DMS53 treated with DMSO at 0.1 percent for 48 hours (cell line): ENCODE measurements at regions not wholly inside any gene's neighbourhood (a gene's known extent, or its start where the extent isn't known, plus 50 kb on each side); places are given as distances from the start of the nearest gene placed in this dataset.
A peak's percentile ranks its signal among the peaks of the same experiment; 100 is the strongest.
"Not testable (repeated sequence)": the region's sequence is repeated elsewhere in the genome, so short reads cannot be mapped to it uniquely, and the experiment has no call there.

Source experiments
- DNase-seq: peaks from one replicate; lab custom pipeline; 2025; ENCODE audit not compliant: unreplicated experiment; lab: John Stamatoyannopoulos, UW

DNA sequence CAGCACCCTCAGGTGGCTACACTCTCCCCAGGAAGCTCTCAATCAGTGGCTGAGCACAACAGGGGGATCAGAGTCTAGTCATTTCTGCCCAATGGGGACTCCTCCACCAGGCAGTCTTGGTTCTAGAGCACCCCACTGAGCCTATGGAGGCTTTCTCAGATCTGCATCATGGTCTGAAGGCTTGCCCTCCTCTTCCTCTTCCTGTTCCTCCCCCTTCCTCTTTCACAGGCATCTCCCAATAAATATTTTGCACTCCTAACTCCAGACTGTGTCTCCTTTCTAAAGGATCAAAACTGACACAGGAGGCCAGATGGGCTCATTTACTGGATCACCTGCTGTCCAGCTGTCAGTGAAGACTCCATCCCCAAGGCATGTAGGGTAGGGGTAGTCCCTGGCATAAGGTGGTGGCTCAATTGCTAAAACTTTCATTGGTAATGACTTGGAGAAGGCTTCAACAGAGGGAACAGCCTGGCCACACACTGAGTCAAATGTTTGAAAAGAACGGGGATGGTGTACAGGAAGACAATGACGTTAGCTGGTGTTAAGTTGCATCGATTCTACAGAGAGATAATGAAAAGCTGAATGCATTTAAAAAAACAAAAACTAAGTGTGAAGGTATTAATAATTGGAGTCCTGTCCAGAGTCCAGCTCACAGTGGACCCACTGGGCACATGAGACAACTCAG lies 84.2 kb upstream of the SLC2A1 start:
- DNase-seq, result no peak

DNA sequence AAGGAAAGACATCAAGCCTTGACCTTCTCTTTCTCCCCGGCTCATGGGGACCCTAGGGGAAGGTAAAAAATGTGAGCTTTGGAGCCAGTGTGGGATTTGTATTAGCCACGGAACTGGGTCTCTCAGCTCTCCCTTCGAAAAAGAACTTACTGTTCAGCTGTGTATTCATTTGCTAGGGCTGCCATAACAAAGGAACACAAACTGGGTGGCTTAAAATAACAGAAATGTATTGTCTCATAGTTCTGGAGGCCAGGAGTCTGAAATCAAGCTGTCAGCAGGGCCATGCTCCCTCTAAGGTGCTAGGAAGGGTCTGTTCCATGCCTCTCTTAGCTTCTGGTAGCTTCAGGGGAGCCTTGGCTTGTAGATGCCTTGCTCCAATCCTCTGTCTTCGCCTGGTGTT lies 83.5 kb upstream of the SLC2A1 start:
- no peak for DNase-seq

DNA sequence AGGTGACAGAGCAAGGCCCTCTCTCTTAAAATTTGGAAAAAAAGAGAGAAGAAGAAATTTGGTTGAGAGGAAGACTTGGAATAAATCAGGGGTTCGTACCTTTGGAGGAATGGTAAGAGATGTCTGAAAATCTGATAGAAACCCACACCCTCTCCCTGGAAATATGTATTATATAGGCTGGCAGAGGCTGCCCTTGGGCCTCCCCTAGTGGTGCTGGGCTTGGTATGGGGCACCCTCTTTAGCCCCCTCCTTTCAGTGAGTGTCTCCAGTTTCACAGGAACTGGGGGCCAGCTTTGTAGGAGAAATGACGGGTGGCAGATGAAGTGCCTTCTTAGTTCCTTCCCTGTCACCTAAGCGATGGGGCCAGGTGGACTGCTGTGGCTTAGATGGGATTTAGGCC lies 82.9 kb upstream of the SLC2A1 start:
- no peak for DNase-seq

DNA sequence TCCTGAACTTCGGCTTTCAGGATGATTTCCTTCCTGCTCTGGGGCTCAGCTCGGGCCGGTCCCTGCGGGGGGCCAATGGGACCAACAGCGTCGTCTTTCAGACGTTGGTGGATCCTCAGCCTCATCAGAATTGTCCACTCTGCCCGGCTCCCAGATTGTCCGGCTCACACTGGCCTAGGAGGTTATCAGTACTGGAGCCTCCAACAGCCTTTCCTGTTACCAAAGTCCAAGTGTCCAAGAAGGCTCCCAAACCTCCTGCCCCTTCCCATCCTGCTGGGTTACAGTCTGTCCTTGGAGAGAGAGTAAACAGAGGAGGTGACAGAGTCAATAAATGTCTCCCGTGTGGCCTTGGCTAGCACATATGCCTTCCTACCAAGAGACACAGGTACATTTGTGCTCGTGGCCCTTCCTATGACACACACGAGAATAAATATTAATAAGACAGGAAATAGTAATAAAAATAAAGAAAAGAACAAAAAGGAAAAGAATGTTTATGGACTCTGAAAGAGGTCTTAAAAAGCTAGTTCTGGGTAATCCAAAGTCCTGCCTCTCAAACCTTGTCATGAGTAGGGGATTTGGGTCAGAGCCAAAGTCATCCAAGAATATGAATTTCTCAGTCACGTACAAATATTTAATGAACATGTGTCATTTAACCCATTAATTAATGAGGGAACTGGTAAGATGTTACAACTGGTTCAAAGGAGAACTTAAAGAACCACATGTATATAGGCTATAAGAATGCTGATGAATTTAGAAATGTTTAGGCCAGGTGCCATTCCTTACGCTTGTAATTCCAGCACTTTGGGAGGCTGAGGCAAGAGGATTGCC lies 80.8 kb upstream of the SLC2A1 start:
- DNase-seq, result peak; percentile 63

DNA sequence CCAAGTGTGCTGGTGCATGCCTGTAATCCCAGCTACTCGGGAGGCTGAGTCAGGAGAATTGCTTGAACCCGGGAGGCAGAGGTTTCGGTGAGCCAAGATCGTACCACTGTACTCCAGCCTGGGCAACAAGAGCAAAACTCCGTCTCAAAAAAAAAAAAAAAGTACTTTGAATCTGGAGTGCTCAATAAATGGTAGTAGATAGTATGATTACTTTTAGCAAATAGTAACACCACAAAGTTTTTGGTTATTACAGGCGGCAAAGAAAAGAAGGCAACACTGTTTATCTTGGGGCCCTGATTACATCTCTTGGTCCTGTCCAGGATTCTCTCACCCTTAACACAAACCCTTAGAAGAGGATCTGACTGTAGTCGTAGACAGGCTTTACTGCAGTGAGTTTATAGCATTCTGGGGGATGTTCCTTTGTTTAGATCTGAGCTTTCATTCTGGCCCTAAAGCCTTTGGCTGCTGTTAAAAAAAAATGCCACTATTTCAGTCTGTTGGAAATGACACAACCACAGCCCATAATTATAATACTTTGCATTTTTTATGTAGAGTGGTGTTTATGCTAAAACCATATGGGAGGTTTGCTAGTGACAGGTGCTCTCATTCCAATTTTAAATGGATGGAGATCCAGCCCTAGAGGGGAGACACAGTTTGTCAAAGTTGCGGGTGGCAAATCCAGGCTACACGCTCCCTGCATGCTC lies 79.7 kb upstream of the SLC2A1 start:
- DNase-seq, result no peak

DNA sequence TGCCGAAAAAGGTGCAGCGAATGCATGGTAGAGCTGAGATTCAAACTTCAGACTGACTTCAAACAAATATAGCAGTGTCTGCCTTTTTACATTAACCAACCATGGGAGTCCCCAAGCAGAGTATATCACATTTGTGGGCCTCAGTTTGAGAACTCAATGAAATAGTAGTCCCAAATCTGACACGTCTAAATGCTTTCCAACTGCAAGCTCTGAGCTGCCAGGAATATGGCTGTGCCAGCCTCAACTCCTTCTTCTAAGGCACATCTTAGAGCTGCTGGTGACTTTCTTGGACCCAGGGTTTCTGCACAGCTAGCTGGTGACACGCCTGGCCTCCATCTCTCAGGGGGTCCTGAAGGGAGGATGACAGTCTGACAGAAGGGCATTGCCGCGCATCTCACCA lies 78.8 kb upstream of the SLC2A1 start:
- no peak for DNase-seq

DNA sequence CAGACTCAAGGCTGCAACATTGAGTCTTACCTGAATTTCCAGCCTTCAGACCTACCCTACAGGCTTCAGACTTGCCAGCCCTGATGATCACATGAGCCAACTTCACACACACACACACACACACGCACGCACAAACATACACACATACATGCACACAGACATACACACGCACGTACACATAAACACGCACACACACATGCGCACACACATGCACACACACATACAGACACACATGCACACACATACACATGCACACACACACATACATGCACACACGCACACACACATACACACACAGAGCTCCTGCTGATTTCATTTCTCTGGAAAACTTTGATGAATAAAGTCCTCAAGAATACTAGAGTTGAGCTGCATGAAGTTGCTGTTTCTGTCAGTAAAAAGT lies 78.3 kb upstream of the SLC2A1 start:
- no peak for DNase-seq

DNA sequence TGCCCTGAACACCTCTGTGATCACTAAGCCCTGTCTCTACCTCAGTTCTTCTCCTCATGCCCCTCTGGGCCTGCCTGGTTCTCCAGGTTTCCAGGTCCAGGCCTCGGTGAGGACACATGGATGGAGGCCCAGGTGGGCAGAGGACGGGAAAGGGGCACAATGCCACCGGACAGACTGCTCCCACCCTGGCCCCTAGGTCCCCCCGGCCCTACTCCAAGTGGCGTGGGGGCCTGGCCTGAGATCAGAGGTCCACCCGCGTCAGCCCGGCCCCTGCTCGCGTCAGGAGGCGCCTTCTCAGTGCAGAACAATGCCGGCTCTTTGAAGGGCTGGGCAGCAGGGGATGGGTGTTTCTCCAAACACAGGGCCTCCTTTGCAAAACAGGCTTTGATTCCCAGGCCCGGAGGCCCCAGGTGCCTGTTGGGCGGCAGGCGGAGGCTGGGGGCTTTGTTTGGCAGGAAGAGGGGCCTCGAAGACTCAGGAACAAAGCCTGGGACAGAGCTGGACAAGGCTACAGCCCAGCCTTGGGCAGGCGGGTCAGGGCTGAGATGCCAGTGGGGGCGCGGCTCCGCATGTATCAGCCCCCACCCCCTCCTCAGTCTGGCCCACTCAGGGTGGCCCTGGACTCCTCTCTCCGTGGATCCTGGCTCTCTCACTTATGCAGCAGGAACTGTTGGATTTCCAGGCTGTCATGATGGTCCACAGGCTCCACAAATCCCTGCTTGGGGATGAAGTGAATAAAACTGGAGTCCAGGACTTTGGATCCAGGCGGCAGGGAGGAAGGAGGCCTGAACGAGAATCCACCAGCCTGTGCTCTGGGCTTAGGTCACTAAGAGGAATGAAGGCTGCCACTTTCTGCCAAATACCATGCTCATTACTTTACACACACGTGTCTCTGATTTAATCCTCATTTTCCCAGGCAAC lies 77.4 kb upstream of the SLC2A1 start:
- DNase-seq, result no peak

DNA sequence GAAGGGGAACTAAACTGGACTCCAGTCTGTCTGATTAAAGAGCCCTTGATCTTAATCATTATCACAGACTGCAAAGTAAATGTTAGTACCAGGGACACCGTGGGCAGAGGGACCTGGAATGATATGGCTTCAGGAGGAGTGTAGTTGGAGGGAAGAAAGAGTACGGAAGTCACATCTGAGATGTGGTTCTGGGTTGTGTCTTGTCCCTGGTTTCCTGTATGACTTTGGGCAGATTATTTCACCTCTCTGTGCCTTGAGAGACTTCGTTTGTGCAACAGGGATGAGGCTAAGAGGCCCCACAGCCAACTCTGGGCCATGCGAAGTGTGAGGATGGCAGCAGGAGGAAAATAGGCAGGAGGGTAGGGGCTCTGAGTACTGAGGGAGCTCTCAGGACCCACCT lies 76.1 kb upstream of the SLC2A1 start:
- DNase-seq, result no peak

DNA sequence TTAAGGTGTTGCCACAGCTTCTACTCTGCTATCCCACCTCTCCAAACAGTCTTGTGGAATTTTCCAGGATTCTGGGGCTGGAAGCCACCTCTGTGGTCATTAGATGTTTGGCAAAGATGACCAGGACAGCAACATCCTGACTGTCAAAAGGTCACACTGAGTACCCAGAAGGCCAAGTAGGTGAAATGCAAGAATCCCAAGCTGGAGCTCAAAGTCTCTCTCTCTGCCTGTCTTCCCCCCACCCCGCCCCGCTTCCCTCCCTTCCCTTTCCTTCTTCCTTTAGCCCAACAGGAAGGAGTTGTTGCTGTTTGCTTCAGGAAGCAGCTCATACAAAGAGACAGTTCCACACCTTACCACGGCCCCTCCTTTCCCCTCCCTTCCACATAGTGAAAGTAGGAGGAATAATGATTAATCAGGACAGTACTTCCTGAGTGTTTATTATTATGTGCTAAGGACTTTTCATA lies 75.6 kb upstream of the SLC2A1 start:
- no peak for DNase-seq

DNA sequence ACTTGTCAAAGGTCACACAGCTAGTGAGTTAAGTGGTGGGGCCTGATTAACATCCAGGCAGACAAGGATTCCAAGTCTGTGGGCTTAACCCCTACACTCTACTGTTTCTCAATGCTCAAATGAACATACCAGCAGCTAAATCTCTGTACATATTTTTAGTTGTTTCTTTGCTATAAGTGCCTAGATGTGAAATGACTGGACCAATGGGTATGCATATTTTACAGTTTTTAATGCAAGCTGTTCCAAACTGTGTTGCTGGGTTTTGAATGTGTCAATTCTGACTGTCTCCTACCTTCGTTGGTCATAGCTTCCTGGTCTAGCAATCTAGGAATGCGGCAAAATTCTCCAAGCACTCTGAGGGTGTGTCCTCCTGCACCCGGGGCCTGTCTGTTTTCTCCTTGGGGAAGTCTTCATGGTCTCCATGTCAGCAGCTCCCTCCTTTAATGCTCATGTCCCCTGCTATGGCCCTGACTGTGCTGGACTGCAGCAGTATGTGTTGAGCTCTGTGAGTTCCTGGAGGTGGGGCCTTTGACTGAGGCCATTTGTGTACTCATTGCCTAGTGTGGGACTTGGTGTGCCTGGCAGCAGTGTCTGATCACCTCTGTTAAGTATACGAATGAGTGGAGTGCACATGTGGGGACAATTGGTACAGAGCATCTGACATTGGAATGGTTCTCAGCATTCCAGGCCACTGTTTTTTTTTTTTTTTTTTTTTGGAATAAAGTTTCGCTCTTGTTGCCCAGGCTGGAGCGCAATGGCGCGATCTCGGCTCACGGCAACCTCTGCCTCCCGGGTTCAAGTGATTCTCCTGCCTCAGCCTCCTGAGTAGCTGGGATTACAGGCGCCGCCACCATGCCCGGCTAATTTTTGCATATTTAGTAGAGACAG lies 72.9 kb upstream of the SLC2A1 start:
- no peak for DNase-seq

DNA sequence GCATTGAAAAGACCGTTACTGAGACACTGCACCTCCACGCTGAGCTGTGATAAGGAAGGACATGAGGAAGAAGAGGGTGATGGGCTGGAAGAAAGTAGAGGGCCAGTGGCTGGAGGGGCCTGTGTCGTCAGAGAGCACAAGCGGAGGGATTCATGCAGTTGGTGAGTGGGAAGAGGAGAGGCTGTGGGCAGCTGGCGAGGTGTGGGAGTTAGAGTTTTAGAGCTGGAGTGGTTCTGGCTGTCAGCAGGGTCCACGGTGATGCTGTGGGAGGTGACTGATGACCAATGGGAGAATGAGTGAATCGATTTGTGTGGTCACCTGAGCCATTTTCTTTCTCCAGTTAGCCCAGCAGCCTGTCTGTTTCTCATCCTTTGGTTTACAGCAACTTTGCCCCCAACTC lies 66.2 kb upstream of the SLC2A1 start:
- no peak for DNase-seq

DNA sequence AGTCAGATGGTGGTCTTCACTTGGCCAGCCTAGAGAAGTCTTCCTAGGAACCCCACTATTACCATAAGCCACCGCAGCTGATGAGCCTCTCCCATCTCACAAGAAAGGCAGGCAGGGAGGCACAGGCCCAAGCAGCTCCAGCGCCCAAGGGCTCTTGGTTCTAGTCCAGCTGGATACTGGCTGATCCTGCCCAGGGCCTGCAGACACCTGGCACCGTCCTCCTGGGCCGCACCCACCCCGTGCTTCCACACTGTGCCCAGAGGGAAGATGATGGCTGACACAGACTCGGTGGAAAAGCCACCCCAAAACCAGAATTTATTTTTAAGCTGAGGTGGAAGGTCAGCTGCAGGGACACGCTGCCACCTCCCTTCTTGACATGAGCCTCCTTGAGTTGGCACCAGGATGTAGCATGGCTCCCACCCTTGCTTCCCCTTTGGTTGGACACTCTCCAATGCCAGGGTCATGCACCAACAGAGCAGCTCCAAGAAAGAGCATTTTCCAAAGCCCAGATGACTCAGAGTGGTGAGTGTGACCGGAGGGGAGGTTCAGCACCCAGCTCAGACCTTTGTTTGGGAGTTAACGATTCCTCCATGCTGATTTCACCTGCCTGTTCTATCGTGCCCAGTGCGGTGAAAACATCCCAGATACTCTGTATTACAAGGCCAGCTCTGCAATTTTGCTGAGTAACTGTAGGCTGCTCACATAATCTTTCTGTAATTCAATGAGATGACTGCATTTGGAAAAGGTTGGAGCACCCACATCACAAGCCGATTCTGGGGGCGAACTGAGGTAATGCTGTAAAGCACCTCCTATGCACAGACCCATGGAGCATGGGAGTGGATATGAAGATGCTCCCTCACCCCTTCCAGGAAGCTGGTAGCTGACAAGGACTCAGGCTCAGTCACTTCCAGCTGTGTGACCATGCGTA lies 63.1 kb upstream of the SLC2A1 start:
- DNase-seq, result no peak

DNA sequence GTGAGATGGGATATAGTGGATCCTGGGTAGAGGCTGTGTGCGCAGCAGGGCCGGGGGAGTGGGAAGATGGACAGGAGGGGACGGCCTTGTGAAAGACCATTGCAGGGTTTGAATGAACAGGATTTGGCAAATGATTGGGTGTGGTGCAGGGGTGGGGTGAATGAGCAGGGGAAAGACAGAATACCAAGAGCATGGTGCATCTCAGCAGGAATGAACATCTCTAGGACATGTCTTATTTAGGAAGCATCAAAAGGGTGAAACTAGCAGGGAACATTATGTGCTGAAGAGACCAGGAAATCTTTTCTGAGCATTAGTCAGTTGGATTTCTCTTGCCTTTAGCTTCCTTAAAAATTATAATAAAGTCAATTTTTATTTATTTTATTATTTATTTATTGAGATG lies 60.6 kb upstream of the SLC2A1 start:
- no peak for DNase-seq

DNA sequence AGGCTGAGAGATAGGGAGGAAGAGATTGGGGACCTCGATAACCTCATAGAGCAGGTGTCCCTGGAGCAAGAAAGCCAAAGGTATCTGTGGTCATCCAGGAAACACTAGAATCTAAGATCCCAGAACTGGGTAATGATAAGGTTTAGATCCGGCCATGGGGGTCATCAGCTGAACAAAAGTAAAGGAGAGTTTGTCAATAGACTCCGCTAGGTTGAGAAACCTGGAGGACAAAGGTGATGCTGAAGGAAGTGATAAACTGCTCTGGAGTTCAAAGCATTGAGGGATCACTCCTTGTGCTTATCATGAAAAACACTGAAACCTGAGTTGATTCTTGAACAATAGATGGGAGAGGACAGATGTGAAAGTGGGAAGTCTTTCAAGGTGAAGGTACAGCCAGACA lies 59.5 kb upstream of the SLC2A1 start:
- DNase-seq, result no peak

DNA sequence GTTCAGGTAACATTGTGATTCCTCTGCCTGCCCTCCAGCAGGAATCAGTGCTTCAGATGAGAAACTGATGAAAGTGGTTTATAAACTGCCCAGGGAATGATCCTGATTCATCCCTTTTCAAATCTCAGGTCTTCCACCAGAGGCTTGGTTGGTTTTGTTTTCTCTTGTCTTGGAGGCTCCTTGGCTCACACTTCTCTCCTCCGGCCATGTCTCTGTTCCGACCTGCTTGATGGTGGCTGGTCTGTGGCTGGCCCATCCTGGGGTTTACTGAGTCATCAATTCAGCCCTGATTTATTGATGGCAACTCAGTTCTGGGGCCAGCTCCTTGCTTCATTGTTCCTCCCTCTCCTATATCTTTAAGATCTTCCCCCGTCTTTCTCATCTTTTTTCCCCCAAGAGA lies 56.6 kb upstream of the SLC2A1 start:
- DNase-seq, result no peak

DNA sequence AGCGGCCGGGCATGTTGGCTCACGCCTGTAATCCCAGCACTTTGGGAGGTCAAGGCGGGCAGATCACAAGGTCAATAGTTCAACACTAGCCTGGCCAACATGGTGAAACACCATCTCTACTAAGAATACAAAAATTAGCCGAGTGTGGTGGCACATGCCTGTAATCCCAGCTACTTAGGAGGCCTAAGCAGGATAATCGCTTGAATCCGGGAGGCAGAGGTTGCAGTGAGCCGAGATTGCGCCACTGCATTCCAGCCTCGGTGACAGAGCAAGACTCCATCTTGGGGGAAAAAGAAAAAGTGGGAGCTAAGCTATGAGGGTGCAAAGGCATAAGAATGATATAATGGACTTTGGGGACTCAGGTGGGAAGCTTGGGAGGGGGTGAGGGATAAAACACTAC lies 55.9 kb upstream of the SLC2A1 start:
- DNase-seq, result not testable (repeated sequence)

DNA sequence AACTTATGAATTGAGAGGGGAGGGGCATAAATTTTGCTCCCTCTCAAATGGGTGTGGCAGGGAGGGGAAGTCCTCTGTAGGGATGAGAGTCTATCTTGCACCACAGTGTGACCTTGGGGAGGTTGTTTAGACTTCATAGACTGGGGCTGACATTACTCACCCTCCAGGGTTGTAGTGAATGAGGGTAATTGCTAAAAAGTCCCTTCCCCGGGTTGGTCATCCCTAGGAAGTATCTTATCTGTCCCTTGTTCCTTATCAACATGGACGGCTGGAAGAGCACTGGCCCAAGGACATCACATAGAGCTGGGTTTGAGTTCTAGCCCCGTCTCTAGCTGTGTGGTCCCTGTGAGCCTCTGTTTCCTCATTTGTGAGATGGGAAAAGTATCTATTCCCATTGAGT lies 52.4 kb upstream of the SLC2A1 start:
- DNase-seq, result no peak

DNA sequence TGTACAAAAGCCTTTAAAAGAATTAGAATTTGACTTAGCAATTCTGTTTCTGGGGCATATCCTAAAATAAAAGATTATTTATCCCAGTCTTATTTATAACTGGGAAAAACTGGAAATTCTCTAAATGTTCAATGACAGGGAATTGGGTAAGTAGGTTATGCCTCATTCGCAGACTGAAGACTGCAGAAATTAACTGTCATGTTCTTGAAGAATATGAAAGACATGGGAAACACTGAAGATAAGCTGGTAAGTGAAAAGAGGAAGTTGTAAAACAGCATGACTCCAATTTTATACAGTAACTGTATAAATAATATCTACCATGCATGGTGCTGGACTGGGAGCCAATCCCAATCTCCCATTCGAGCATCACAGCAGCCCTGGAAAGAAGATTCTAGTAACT lies 50.6 kb upstream of the SLC2A1 start:
- DNase-seq, result no peak
